Lower leg skin (tissue), 4 donors: ENCODE measurements at regions not wholly inside any gene's neighbourhood (a gene's known extent, or its start where the extent isn't known, plus 50 kb on each side); places are given as distances from the start of the nearest gene placed in this dataset.

Experiments
- DNase-seq, 2 donors: peaks; one replicate each; pipeline ENCODE4 v3.0.0-alpha.2; 2019; ENCODE audit warnings: low spot score in 2 of 2
- H3K4me3 ChIP-seq: fragments of 200-600 bp; sonication (generic); 2 replicates; pipeline ENCODE4 v1.5.1; 2017; ENCODE audit warnings: mild to moderate bottlenecking, low read depth; ENCODE audit not compliant: poor library complexity, severe bottlenecking
- POLR2A ChIP-seq, 2 donors: fragments of 450-650 bp; IDR thresholded peaks; one replicate each; pipeline ENCODE4 v1.6.1; 2016 to 2017; ENCODE audit warnings: antibody characterized with exemption in 2 of 2, mild to moderate bottlenecking in 1 of 2, moderate library complexity in 1 of 2
- WGBS, 2 donors: methylation state at CpG; one replicate each; pipeline ENCODE4 v1.1.5; 2018; 5-methylcytosine and 5-hydroxymethylcytosine counted together
- intact Hi-C: fragments of 100-400 bp; cut with DNase I; formaldehyde crosslinking; loops from one replicate; pipeline ENCODE4 v1.15.0; 2023; ENCODE audit warnings: low total_unique reads
- TF ChIP-seq, protein P1 (sequence below), 3 donors: fragments of 450-650 bp; IDR thresholded peaks; one replicate each; pipeline ENCODE4 v1.5.1; 2016; ENCODE audit warnings: antibody characterized with exemption in 3 of 3, mild to moderate bottlenecking in 3 of 3, moderate library complexity in 2 of 3

DNA sequence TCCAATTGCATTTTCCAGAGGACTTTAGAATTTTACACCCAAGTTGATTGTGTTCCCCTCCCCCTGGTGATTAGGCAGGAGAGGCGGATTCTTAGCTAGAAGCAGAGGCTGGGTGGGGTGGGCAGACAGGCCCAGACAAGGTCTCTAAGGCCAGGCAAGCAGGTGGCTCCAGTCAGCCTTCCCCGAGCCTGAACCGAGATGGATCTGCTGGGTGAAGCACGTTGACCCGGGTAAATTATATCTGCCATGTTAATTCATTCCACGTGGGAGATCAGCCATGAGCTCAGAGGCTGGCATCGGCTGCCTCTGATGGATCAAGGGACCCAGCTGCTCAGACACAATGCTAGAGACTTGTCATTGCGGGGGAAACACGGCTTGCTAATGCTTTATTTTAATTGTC lies 159.5 kb upstream of the MAFB start:
- H3K4me3 ChIP-seq = no peak overlapping the region
- intact Hi-C loops = no loop called here
- TF ChIP-seq POLR2A (IDR thresholded peaks at IDR 0.05) = no peak
- TF ChIP-seq, protein P1, sequence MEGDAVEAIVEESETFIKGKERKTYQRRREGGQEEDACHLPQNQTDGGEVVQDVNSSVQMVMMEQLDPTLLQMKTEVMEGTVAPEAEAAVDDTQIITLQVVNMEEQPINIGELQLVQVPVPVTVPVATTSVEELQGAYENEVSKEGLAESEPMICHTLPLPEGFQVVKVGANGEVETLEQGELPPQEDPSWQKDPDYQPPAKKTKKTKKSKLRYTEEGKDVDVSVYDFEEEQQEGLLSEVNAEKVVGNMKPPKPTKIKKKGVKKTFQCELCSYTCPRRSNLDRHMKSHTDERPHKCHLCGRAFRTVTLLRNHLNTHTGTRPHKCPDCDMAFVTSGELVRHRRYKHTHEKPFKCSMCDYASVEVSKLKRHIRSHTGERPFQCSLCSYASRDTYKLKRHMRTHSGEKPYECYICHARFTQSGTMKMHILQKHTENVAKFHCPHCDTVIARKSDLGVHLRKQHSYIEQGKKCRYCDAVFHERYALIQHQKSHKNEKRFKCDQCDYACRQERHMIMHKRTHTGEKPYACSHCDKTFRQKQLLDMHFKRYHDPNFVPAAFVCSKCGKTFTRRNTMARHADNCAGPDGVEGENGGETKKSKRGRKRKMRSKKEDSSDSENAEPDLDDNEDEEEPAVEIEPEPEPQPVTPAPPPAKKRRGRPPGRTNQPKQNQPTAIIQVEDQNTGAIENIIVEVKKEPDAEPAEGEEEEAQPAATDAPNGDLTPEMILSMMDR (IDR thresholded peaks at IDR 0.05) = no peak
- WGBS, 2 donors = 45 to 47% methylated on average over 9 of the region's 9 CpGs
- DNase-seq = no peak

DNA sequence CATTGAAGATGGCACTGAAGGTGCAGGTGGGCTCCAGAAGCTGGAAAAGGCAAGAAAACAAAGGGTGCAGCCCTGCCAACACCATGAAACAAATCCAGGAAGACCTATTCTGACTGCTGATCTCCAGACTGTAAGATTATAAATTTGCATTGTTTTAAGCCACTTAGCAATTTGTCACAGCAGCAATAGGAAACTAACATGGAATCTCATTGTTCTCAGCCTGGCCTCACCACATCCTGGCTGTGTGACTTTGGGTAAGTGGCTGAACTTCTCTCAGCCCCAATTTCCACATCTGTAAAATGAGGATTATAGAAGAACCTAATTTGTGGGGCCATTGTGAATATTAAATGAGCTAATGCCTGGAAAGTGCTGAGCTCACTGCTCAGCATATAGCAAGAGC lies 160.4 kb upstream of the MAFB start:
- intact Hi-C loops = no loop called here
- no peak overlapping the region for H3K4me3 ChIP-seq
- TF ChIP-seq, protein P1 (IDR thresholded peaks at IDR 0.05) = no peak
- TF ChIP-seq POLR2A (IDR thresholded peaks at IDR 0.05) = no peak
- DNase-seq = no peak

DNA sequence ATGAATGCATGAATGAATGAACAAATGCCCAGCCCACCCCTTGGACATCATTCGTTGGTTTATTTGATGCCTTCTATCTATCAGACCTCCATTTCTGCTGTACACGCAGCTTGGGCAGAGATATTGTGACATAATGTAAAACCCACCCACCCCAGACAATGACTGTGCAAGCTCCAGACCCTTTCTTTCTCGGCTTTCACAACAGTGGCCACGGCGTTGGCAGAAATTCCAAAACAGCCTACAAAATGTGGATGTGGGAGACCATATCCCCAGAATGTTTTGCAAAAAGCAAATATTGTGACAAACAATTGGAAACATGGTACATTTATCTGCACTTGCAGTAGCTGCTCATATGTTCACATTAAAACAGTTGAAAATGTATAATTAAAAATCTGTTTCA lies 162.0 kb upstream of the MAFB start:
- WGBS, 2 donors = 85 to 92% methylated on average over 5 of the region's 5 CpGs
- TF ChIP-seq POLR2A (IDR thresholded peaks at IDR 0.05) = no peak
- TF ChIP-seq, protein P1 (IDR thresholded peaks at IDR 0.05) = no peak
- H3K4me3 ChIP-seq = no peak overlapping the region
- intact Hi-C loops = no loop called here
- DNase-seq = no peak

DNA sequence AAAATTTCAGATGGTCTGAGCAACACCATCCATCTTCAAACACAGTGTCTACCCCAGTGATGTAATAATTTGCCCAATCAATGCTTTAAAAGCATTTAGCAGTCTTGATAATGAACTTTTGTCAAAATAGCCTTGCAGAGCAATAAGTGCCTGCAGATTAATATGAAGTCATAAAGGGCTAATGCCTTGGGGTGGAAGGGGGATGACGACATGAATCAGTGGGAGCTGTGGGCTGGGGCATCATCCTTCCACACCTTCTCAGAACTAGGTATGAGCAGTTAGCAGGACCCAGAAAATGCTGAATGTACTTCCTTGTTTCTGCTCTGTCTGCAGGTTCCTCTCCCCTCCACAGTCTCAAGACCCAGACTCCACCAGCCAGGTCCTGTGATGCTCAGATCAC lies 166.2 kb upstream of the MAFB start:
- no peak overlapping the region for H3K4me3 ChIP-seq
- intact Hi-C loops = no loop called here
- DNase-seq = no peak
- 42 to 59% methylated on average over 1 of the region's 1 CpG for WGBS, 2 donors
- no peak for TF ChIP-seq POLR2A (IDR thresholded peaks at IDR 0.05)
- TF ChIP-seq, protein P1 (IDR thresholded peaks at IDR 0.05) = no peak

DNA sequence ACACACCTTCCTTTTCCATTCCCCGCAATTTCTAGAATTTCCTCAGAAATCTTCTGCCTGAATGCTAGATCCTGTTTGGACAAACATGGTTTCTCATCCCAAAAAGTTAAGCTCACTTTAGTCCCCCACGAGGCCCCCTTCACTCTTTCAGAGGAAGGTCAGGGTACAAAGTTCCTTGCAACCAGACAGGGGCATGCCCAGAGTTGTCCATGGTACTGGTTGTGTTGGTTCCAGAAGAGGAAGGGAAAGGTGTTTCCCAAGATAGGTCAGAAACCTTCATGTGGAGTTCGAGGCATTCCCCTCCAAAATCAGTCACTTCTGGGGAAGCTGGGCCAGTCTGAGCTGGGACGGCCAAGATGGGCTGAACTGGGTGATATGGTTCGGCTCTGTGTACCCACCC lies 167.6 kb upstream of the MAFB start:
- no peak for DNase-seq
- intact Hi-C loops = no loop called here
- 82 to 91% methylated on average over 5 of the region's 5 CpGs for WGBS, 2 donors
- TF ChIP-seq, protein P1 (IDR thresholded peaks at IDR 0.05) = no peak
- TF ChIP-seq POLR2A (IDR thresholded peaks at IDR 0.05) = no peak
- H3K4me3 ChIP-seq = no peak overlapping the region

DNA sequence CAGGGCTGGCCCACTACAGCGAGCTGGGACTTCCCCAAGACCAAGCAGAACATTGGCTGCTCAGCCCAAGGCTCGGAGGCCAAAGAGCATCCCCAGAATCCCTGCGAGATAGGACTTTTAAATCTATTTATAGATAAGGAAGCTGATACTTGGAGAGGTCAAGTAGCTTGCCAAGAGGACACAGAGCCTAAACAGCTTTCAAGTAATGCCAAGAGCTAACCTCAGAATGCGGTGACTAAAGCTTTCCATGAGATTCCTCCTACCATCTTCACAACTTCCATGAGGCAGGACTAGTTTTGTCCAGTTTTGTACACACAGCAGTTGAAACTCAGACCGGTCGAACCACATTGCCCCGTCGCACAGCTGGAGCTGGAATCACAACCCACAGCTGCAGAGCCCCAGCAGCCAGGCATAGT lies 168.1 kb upstream of the TOP1 start:
- no peak for TF ChIP-seq POLR2A (IDR thresholded peaks at IDR 0.05)
- TF ChIP-seq, protein P1 (IDR thresholded peaks at IDR 0.05) = no peak
- 48 to 65% methylated on average over 8 of the region's 8 CpGs for whole genome bisulfite sequencing, 2 donors
- no peak for DNase-seq
- no peak overlapping the region for H3K4me3 ChIP-seq
- intact Hi-C loops = no loop called here
